ENCODE measurements at regions not wholly inside any gene's neighbourhood (a gene's known extent, or its start where the extent isn't known, plus 50 kb on each side); places are given as distances from the start of the nearest gene placed in this dataset.

GRCh38 chr12:24725616-24726015, 223.3 kb downstream of the BCAT1 start:
- TF ChIP-seq POLR2A (IDR thresholded peaks at IDR 0.05; ENCODE audit: low read depth, low read length), result no peak
- no peak for TF ChIP-seq RAD21 (IDR thresholded peaks at IDR 0.05; ENCODE audit: low read length)
- no peak for TF ChIP-seq CTCF (conservative IDR thresholded peaks at IDR 0.05; ENCODE audit: low read depth, low read length)
- TF ChIP-seq MAZ (IDR thresholded peaks at IDR 0.05; ENCODE audit: borderline replicate concordance, low read depth, low read length), result no peak
- TF ChIP-seq SMC3 (IDR thresholded peaks at IDR 0.05; ENCODE audit: low read depth, low read length), result no peak
- TF ChIP-seq RCOR1 (IDR thresholded peaks at IDR 0.05; ENCODE audit: insufficient replicate concordance, low read length), result no peak
- no peak for TF ChIP-seq ELK1 (IDR thresholded peaks at IDR 0.05; ENCODE audit: borderline replicate concordance, low read depth, low read length)

Data from IMR-90 (cell line).